ENCODE measurements at regions not wholly inside any gene's neighbourhood (a gene's known extent, or its start where the extent isn't known, plus 50 kb on each side); places are given as distances from the start of the nearest gene placed in this dataset.

DNA sequence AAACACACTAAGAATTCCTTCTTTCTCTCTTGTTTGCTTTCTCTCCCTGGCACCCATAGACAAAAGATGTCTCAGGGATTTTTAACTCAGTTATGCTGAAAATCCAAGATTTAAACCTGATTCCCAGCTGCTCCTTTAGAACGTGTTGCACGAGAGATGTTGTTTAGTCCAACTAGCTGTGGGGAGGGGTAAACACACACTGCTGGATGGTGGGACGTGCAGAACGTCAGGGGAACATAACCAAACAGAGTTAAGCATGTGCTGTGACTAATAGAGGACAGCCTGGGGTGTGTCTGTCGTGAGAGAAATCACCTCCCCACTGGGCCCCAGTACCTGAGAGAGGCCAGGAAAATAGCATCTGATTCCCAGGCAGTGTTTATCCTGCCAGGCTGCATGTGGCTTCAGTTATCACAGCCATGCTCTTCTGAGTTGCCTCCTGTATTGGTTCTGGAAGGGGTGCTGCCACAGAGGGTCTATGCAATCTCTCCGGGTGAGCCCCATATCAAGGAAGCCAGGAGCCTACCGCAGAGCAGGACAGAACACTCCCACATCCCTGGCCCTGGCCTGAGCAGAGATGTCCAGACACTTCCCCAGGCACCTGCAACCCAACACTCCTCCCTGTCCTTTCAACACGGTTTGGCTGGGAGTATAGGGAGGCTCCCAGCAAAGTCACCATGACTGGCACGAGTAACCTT is 112.7 kb upstream of the EGLN3 start:
- no peak for TF ChIP-seq EZH2phosphoT487 (IDR thresholded peaks at IDR 0.05; ENCODE audit: borderline replicate concordance, low read length)
- TF ChIP-seq, protein P1, sequence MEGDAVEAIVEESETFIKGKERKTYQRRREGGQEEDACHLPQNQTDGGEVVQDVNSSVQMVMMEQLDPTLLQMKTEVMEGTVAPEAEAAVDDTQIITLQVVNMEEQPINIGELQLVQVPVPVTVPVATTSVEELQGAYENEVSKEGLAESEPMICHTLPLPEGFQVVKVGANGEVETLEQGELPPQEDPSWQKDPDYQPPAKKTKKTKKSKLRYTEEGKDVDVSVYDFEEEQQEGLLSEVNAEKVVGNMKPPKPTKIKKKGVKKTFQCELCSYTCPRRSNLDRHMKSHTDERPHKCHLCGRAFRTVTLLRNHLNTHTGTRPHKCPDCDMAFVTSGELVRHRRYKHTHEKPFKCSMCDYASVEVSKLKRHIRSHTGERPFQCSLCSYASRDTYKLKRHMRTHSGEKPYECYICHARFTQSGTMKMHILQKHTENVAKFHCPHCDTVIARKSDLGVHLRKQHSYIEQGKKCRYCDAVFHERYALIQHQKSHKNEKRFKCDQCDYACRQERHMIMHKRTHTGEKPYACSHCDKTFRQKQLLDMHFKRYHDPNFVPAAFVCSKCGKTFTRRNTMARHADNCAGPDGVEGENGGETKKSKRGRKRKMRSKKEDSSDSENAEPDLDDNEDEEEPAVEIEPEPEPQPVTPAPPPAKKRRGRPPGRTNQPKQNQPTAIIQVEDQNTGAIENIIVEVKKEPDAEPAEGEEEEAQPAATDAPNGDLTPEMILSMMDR (IDR thresholded peaks at IDR 0.05; ENCODE audit: low read depth, low read length, poor library complexity, severe bottlenecking) = no peak
